HFF-Myc (cell line): ENCODE measurements at regions not wholly inside any gene's neighbourhood (a gene's known extent, or its start where the extent isn't known, plus 50 kb on each side); places are given as distances from the start of the nearest gene placed in this dataset.

Source experiments
- DNase-seq: peaks from one replicate; pipeline ENCODE4 v3.0.0-alpha.2; 2011; ENCODE audit warnings: low read depth; ENCODE audit errors: extremely low read depth
- H3K4me3 ChIP-seq: replicated peaks from 2 replicates; pipeline ENCODE4 v1.5.1; 2011; ENCODE audit warnings: low read depth, mild to moderate bottlenecking, control low read depth, low read length
- TF ChIP-seq, protein P1 (sequence below): IDR thresholded peaks from 2 replicates; pipeline ENCODE4 v1.5.1; 2012; ENCODE audit warnings: mild to moderate bottlenecking, low read depth, low read length, control low read depth; ENCODE audit errors: missing control alignments

DNA sequence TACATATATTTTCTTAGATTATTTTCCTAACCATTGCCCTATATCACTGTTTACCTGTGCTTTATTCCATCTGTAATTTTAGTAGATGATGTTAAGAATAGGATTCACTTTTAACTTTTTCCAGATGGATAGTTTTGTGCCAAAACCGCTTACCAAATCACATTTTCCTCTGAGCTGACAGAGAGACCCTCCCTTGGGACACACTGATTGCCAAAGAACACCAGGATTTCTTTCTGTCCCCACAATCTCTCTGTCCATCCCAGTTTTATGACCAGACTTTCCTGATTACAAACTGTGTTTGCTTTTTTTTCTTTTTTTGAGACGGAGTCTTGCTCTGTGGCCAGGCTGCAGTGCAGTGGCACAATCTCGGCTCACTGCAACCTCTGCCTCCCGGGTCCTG, 81.3 kb upstream of the SPATA31C2 start:
- no peak for DNase-seq

DNA sequence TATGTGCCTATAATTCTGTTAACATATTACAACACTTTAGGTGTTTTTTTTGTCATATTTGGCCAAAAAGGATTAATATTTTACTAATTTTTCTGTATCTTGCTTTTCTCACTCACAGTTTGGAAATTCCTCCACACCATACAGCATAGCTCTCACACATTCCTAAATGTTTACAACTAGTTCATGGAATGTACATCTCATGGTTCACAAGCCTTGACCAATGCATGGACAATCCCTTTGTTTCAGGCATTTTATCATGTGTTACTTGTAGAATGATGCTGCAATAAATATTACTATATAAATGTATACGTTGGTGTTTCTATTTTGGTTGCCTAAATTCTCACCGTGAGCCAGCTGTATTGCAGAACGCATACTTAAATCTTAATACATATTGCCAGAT, 80.5 kb upstream of the SPATA31C2 start:
- TF ChIP-seq, protein P1, sequence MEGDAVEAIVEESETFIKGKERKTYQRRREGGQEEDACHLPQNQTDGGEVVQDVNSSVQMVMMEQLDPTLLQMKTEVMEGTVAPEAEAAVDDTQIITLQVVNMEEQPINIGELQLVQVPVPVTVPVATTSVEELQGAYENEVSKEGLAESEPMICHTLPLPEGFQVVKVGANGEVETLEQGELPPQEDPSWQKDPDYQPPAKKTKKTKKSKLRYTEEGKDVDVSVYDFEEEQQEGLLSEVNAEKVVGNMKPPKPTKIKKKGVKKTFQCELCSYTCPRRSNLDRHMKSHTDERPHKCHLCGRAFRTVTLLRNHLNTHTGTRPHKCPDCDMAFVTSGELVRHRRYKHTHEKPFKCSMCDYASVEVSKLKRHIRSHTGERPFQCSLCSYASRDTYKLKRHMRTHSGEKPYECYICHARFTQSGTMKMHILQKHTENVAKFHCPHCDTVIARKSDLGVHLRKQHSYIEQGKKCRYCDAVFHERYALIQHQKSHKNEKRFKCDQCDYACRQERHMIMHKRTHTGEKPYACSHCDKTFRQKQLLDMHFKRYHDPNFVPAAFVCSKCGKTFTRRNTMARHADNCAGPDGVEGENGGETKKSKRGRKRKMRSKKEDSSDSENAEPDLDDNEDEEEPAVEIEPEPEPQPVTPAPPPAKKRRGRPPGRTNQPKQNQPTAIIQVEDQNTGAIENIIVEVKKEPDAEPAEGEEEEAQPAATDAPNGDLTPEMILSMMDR = no peak
- no peak overlapping the region for H3K4me3 ChIP-seq
- no peak for DNase-seq

More for the DNA sequence above, 81.3 kb upstream of the SPATA31C2 start:
- no peak overlapping the region for H3K4me3 ChIP-seq
- TF ChIP-seq, protein P1 = no peak

DNA sequence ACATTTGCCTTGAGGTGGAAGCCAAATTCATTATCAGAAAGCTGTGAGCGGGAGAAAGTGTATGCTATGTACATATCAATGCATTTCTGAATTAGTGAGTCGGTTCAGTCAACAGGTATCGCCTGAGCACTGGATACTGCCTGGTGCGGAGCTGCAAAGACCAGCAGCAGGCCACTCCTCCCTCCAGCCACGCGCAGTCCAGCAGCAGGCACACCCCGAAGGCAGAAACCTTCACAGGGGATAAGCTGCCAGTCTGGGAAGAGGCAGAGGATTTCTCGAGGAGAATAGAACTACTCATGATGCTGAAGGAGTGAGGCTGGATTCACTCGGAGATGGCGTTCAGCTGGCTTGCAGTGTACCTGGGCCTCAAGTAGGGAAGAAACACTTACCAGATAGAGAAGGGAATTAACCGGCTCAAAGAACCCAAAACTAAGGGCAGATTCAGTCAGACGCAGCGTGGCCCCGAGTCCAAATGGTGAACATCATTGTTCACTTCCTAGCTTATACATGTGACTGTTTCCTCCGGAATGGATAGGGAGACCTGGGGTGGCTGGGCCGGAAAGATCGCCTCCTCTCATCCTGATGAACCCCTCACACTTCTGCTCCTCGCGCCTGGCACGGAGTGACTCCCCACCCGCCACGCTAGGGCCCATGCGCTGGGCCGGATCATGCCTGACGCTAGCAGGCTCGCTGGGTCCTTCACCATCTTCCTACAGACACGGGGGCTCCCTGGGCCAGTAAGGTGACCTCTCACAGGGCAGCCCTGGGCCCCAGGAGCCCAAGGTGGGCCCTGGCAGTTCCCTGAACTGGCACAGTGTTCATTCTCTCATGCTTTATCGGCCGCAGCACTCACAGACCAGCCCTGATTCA, 78.1 kb upstream of the SPATA31C2 start:
- no peak for DNase-seq
- H3K4me3 ChIP-seq = no peak overlapping the region
- TF ChIP-seq, protein P1 = no peak

DNA sequence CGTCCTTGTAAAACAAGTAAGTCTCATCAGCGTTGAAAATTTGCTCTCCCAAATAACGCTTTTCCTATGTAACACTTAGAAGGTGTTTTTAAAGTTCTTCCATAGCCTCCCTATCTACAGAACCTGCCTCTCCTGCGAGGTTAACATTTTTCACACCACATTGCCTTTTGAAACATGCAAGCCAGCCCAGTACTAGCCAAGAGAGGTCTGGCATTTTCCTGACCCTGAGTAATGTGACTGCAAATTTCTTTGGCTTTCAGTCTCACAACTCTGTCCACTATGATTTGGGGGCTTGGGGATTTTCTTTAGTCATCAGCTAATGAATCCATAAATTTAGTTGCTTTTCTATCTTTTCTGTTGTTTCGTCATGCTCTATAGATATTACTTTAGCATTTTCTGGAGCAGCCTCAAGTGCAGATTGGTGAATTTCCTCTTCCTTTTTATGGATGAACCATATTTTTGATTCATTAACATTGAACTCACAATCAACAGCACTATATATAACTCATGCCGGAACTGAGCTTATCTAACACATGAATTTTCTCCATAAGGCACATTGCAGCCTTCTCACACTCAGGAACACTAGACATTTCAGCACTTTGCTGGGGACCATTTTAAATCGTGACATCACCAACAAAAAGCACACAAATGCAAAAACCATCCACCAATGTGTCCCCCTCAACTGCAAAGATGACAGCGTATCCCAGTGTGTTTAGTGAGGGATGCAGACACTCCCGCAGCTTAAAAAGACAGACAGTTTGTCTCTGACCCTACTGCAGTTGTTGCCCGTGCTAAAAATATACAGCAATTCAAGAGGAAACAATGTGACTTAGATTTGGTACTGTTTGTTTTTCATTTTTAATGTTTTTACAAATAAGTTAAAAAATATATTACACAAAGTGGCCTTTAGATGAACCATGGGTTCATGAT, 77.2 kb upstream of the SPATA31C2 start:
- TF ChIP-seq, protein P1 = no peak
- H3K4me3 ChIP-seq = no peak overlapping the region
- no peak for DNase-seq

DNA sequence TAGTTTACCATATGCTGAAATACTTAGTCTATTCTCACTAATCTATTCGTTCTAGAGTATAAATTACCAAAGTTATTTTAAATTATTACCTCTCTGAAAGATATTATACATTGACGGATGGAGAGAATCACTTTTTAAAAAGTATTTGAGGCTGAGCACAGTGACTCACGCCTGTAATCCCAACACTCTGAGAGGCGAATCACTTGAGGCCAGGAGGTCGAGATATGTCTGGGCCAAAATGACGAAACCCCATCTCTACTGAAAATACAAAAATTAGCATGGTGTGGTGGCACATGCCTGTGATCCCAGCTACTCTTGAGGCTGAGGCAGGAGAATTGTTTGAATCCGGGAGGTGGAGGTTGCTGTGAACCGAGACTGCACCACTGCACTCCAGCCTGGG, 64.0 kb upstream of the SPATA31C2 start:
- H3K4me3 ChIP-seq = no peak overlapping the region
- no peak for DNase-seq
- TF ChIP-seq, protein P1 = no peak

DNA sequence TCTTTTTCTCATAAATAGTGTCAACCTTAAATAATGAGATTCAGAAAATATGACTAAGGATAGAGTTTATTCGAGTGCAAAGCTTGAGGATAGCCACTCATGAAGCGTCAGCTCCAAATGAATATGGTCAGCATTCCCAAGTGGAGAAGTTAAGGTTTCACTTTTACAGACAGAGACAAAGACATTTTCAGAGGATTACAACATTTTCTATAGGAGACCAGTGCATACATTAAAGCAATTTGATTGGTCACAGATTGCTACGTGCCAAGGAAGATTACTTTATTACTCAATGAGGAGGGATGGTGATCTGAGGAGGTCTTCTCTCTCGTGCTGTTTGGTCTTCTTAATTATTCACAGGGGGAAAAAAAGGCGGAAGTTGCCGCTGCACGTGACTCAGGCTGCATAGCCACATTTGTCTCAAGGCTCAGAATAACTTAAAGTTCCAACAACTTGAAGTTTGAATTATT, 60.1 kb upstream of the SPATA31C2 start:
- no peak for DNase-seq
- TF ChIP-seq, protein P1 = no peak
- peak overlapping the region; percentile 18 for H3K4me3 ChIP-seq
